AML-193 (cell line): ENCODE measurements at regions not wholly inside any gene's neighbourhood (a gene's known extent, or its start where the extent isn't known, plus 50 kb on each side); places are given as distances from the start of the nearest gene placed in this dataset.

Experiments used
- DNase-seq, 2 experiments: peaks; one replicate each; lab custom pipeline; 2025; lab: John Stamatoyannopoulos, UW

DNA sequence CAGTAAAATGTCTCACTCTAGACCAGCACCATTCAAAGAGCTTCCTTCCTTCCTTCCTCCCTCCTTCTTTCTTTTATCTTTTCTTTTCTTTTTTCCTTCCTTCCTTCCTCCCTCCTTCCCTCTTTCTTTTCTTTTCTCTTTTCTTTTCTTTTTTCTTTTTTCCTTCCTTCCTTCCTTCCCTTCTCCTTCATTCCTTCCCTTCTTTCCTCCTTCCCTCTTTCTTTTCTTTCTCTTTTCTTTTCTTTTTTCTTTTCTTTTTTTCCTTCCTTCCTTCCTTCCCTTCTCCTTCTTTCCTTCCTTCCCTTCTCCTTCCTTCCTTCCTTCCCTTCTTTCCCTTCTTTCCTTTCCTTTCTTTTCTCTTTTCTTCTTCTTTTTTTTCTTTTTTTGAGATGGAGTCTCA is 985.1 kb downstream of the DSC3 start:
- DNase-seq: no peak

DNA sequence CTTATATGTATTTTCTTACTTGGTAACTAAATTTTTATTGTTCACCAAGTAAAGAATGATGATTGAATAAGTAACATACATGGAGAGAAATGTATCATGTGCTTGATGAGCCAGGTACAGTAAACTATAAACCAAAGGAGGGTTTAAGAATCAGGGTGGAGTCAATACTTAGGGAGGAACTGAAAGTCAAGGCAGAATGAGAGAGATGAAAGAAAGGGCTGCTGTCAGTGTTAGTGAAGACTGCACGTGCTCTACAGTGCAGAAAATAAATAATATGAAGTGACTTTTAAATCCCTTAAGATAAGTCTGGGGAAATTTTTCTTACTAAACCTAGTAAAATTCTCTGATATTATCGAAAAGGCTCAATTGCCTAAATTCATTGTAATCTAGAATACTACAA is 986.0 kb downstream of the DSC3 start:
- no peak for DNase-seq

DNA sequence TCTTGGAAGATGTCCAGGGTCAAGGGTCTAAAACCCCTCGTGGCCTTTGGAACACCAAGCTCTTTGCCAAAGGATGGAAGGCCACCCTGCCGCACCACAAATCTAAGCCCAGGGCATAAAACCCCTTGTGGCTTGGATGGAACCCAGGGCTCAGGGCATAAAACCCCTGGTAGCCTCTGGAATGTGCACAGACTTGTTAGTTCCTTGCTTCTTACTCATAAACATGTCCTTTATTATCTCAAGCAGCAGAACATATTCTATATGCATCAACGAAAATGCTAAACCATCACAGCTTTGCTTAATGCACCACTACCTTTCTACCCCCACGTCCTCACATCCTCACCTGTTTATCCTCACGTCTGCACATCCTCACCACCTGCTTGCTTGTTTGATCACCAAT is 998.0 kb downstream of the DSC3 start:
- no peak for DNase-seq

DNA sequence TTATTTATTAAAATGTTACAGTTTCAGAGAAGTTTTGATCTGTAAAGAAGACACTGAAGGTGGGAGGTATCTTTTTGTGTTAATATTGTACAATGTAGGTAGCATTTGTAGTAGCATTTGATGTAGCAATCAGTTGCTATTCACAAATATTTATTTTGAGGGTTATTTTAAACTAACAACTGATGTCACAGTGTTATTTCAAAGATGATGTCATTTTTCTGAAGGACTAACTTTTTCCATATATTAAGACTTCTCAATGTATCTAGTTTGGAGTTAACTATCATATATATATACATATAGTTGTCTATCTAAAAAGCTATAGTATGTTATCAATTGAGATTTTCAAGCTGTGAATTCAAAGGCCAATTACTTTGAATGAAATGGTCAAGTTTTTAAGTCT is 1003.3 kb downstream of the DSC3 start:
- DNase-seq: no peak

DNA sequence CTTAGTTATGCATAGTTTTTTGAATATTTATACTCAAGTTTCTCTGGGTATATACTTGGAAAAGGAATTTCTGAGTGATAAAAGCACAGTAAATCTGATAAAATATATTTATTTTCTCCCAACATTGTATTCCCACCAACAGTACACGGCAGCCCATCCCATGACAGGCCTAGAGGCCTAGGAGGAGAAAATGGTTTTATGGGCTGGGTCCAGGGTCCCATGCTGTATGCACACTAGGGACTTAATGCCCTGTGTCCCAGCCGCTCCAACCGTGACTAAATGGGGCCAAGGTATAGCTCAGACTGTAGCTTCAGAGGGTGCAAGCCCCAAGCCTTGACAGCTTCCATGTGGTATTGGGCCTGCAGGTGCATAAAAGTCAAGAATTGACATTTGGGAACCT is 1007.7 kb downstream of the DSC3 start:
- no peak for DNase-seq

DNA sequence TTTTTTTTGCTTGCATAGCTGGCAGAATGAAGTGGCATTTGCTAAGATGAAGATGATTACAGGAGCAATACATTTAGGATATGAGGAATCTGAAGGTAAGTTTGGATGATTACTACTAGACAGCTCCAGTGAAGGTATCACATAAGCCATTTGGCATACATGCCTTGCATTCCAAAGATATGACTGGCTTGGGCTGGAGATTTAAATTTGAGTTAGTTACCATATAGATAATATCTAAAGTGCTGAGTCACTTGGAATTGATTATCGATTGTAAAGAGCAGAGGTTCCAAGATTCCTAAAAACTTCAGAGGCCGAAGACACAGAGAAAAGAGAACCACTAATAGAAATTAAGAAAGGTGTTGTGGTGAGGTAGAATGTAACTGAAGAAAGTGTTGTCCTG is 1026.4 kb downstream of the DSC3 start:
- no peak for DNase-seq

DNA sequence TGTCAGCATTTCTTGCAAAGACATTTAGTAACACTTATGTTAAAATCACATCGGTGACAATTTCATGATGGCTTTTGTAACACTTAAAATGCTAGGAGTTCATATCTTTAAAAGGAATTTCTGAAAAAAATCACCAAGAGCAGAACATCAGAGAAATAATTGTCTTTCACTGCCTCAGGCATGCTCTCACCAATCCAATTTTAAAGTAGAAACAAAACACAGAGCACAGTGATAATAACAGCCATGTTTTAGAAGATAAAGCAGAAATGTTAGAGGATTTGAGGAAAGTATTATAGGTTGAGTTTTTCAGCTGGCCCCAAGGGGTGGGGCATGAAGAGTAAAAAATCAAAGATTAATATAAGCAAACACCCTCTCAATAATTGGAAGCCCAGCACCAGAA is 1037.6 kb downstream of the DSC3 start:
- no peak for DNase-seq

DNA sequence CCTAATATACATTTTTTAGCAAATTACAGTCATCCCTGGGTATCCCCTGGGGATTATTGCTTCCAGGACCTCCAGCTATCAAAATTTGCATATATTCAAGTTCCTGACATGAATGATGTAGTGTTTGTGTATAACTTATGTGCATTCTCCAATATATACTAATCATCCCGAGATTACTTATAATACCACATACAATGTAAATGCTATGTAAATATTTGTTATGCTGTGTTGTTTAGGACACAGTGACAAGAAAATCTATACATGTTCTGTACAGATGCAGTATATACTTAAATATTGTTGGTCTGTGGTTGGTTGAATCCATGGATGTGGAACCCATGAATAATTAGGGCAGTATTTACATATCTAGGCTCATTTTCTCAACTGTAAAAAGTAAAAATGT is 1060.3 kb downstream of the DSC3 start:
- DNase-seq: no peak

DNA sequence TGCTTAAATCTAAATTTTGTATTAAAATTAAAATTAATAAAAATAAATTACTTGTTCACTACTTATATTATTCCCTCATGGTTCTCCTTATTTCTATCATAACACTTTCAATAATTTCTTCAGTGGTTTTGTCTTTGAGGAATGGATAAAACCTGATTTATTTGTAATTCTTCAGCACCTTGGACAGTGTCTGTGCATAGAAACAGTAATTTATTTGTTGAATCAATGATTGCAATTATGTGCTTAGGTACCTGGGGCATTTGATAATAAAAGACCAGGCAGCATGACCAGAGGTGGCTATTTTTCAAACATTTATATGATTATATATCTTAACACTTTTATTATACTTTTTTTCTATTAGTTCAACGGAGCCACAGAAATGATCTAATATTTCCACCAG is 1062.7 kb downstream of the DSC3 start:
- DNase-seq: no peak

DNA sequence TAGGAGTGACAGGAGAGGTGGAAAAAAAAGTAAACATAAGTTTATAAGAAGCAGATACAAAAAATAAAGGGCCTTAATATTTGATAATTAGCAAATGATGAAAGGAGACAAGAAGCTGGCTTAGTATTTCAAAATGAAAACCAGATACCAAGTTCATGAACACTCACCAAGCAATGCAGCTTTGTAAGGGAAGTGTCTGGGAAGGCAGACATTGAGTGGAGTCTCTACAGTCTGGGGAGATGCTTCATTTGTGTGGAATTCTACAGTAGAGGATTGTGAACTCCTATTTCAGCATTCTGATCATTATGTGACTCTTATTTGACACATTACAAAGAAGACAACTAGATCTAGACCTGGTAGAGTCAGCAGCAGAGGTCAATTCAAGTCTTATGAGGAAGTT is 1072.7 kb downstream of the DSC3 start:
- no peak for DNase-seq

DNA sequence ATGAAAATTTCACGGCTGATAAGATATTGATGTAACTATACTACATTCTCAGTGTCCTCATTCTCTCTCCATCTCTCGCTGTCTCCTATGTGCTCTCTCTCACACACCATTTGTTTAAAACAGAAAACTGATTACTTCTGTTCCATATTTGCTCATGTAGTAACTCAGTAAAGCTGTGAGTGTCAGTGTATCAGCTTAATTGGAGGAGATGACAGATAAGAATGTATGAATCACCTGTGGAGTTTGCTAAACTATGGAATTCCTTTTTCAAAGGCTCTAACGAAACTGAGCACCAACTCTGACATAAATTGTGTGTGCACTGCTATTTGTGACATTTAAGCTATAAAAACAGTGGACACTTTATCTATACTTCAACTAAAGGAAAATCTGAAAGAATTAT is 1080.0 kb downstream of the DSC3 start:
- DNase-seq: no peak

DNA sequence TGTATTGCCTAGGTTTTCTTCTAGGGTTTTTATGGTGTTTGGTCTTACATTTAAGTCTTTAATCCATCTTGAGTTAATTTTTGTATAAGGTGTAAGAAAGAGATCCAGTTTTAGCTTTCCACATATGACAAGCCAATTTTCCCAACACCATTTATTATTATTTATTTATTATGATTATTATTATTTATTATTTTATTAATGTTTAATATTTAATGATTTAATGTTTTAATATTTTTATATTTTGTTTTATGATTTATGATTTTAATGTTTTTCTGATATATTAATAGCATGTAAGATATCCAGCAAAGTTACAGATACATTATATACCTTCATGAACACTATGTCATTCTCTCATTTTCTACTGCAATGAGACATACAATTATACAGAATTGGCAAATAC is 1082.0 kb downstream of the DSC3 start:
- DNase-seq: no peak

DNA sequence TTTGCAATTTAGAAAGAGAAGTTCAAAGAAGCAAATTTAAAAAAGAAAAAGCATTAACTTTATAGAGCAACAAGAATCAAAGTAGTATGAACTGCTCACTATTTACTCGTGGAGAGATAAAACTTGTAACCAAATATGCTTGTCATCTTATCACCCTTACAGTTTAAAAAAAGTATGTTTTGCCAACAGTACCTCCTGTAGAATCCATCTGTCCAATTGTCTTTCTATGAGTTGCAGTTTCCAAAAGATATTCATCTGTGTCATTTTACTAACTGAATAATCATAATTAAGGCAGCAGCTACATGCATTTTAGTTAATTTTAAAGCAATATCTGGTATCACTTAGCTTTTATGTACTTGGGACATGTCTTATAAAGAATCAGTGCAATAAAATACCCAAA is 1112.3 kb downstream of the DSC3 start:
- no peak for DNase-seq

DNA sequence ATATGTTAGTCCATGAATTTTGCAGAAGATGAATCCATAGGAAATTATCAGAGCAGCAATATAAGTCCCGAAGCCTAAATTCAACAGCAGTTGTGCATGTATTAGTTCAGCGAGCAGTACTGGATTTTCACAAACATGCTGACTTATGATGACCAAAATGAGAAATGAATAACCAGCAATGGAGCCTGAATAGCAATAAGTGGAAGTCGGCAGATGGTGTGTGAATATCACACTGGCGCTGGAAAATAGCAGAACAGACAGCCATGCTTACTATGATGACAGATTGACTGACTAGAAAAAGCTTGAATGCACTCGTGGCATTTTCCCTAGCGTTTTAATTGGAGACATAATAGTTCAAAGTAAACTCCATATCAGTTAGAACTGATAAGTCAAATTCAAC is 1114.5 kb downstream of the DSC3 start:
- no peak for DNase-seq

DNA sequence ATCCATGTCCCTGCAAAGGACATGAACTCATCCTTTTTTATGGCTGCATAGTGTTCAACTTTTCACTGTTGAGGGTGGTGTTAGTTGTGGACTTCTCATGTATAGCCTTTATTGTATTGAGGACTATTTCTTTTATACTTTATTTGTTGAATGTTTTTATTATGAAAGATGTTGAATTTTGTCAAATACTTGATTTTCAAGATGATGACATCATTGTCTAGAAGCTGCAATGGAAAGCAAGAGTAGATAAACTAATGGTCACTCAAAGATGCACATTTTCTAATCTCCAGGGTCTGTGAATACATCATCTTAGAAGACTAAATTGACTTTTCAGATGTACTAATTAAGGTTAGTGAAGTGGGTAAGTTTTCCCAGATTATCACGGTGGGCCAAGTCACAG is 1117.0 kb downstream of the DSC3 start:
- no peak for DNase-seq

DNA sequence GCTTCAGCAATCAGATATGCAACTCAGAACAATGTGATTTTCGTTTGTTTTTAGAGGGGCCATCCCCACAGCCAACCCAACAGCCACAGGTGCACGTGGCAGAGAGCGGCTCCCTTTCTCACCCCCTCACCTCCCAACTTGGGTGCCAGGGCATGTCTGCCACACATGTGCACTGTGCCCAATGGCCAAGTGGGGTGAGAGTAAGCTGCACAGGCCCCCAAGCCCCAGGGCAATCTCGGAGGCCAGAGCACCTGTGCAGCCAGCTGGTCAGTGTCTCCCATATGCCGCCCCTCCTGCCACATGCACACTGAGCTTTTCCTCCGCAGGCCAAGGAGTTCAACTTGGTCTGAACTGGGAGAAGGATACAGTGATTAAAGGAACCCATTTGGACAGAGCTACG is 1130.2 kb downstream of the DSC3 start:
- DNase-seq: no peak

DNA sequence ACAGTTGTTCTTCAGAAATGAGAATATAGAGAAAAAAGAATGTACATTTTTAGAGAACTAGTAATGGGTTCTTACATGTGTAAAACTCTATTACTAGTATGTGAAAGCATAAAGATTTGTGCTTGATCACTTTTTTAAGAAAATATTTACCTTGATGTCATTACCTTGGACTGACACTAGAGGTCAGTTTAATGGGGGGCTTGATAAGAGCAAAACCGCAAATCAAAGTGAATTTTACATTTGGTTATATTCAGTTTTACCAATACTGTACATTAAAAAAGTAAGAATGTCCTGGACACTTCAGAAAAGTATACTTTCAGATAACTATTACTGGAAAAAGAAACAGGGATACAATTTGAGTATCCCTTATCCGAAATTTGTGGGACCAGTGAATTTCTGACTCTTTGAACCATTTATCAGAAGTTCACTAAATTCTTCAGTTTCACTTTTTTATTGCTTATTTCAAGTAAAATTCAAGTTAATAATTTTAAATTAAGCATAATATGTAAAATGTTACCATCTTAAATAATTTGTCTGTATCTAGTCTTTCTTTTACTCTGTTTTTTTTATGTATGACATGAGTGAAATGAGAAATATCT is 1149.5 kb downstream of the DSC3 start:
- DNase-seq: no peak

DNA sequence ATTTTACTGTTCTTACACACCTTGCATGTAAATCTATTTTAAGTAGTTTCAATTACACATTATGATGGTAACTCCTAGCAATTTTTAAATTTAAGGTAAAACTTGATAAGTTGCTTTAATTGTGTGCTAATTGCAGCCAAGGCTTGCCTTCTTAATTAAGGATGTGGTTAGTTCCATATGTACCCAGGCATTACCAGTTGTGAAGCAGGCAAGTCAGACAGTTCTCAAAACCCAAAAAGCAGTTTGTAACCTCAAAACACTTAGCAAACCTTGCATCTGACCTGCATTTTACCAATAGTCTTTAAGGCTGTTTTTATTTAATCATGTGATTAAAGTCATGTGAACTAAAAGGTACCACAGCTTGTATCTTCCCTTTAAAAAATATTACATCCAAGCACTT is 1159.4 kb downstream of the DSC3 start:
- DNase-seq: no peak

DNA sequence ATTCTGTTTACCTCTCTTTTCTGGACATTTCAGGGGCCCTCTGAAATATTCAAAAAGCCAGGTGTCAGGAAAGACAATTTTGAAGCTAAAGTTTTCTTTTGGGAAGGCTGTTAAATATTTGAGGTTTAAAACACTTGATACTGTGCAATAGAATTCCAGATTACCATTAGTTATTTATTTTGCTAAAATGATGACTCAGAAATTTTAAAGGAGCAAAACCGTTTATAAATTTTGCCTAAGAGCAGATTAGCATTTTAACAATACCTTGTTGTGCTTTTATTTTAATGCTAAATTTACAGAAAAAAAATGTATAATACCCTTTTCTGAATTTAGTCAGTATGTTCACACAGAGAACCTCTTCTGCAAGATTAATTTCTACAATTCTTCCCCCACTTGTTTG is 1159.9 kb downstream of the DSC3 start:
- no peak for DNase-seq

DNA sequence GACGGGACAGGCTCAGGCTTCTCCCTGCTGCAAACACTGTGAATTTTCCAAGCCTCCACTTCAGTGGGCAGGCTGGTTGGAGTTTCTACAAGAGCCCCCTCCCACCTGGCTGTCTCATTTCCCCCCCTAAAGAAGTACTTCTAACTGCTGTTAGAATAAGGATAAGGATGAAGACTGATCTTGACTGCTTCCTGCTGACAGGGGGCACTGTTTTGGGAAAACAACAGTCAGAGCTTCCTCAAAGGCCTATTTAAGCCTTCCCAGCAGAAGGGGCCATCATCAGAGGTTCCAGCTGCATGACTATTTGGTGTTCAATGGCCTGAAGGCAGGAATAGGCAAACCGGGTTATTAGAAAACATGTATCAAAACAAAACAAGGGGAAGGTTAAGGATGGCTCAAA is 1162.8 kb downstream of the DSC3 start:
- DNase-seq: no peak

DNA sequence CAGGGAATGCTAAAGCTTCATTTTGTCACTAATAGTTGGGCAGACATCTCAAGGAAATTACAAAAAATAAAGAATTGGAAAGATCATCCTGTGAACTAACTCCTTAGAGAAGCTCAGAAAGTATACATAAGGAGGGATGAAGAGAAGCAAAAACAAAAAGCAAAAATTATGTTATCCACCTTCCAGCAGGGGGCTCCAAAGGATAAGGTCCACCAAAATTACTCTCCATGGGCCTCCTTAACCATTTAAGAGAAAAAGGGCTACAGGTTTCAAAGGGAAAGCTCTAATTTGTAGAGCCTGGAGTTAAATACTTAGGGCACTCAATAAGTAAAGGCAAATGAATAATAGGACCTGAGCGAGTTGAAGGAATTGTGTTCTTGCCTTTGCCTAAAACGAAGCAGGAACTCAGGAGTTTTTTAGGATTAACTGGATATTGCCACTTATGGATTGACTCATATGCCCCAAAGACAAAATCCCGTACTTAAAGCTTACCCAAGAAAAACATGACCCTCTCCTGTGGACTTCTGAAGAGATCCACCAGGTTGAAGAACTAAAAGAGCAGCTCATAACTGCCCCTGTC is 1167.9 kb downstream of the DSC3 start:
- peak; percentile 7 to 43 for DNase-seq

DNA sequence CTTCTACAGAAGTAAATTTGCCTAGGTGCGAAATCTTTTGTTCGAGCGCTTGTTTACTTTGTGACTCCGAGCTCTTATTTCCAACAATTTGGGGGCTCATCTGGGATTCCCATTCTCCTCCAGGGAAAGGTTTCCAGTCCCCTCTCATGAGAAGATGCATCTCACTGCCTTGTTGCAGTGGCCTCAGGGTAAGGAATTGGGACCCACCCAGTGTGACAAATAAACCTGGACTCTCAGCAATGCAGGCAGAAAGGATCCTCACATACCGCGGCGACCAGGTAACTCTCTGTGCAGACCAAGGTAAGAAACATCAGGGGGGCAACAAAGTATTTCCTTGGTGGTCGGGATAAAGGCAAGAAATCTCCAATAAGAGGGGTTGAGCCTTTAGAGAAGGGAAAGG is 1169.3 kb downstream of the DSC3 start:
- DNase-seq: no peak

DNA sequence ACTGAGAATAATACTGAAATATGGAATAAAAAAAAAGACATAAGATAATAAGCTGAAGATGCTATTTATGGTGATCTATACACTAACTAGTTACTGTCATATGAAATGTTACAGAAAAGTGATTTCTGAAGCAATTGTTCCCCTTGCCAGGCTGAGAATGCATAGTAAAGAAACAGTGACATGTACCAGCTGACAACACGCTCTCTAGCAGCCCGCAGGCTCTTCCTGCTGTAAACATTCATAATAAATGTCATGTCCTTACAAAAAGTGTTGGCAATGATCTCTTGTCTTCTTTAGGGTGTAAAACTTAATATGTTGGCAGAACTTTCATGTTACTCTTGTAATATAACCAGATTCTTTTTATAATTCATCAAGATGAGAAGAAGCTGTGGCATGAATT is 1171.3 kb downstream of the DSC3 start:
- no peak for DNase-seq

DNA sequence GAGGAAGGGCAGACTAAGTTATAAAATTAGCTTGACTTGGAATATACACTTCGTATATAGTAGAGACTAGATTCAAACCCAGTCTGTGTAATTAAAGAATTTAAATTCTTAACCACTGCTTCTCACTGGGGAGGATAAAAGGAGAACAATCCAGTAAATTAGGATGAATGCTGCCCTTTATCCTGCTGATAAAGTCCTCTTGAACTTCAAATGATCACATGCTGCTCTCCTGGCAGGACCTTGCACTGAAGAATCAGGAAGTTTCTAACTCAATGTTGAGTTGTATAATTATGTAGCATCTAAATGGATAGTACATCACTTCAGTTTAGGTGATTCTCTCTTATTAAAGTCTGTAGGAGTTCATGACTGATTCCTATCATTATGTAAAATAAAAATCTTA is 1179.7 kb downstream of the DSC3 start:
- no peak for DNase-seq

DNA sequence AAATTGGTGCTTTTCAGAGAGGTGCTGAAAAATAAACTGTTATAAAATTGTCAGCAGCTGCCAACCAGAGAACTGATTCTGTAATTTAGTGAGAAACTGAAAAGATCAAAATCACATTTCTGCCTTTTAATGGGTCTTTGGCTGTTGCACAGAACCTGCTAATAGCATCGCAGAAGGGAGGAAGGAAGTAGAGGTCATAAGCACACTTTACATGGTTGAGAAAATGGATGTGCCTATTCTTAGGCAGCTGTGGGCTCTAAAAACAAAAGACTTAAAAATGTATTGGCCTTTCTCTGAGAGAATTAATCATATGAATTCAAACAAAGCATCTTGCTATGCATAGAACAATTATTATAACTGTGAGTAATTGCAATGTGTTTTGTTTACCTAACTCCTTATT is 1186.9 kb downstream of the DSC3 start:
- no peak for DNase-seq
